Effector memory CD8-positive, alpha-beta T cell (primary cell): ENCODE measurements at regions not wholly inside any gene's neighbourhood (a gene's known extent, or its start where the extent isn't known, plus 50 kb on each side); places are given as distances from the start of the nearest gene placed in this dataset.

ENCODE experiments used
- ATAC-seq: fragments of 150-1000 bp; cut with Tn5 transposase; replicated peaks from 2 replicates; pipeline ENCODE4 v1.10.0; 2021; ENCODE audit warnings: mild to moderate bottlenecking, moderate library complexity
- DNase-seq, 3 experiments: peaks; one replicate each; pipeline ENCODE4 v3.0.0; 2021
- H3K27ac Mint-ChIP-seq, 2 donors: one replicate each; pipeline ENCODE4 v1.8.0; 2022; ENCODE audit warnings: mild to moderate bottlenecking in 2 of 2, mixed read lengths in 2 of 2, moderate library complexity in 2 of 2
- H3K27me3 Mint-ChIP-seq, 2 donors: one replicate each; pipeline ENCODE4 v1.8.0; 2022; ENCODE audit warnings: mixed read lengths in 2 of 2
- H3K36me3 Mint-ChIP-seq: one replicate; pipeline ENCODE4 v1.8.0; 2022; ENCODE audit warnings: mild to moderate bottlenecking, moderate library complexity, mixed read lengths; ENCODE audit not compliant: insufficient read depth
- H3K4me1 Mint-ChIP-seq, 2 donors: one replicate each; pipeline ENCODE4 v1.8.0; 2022; ENCODE audit warnings: low read depth in 2 of 2, mixed read lengths in 2 of 2
- H3K4me3 Mint-ChIP-seq, 2 donors: one replicate each; pipeline ENCODE4 v1.8.0; 2022; ENCODE audit warnings: mild to moderate bottlenecking in 2 of 2, mixed read lengths in 2 of 2, moderate library complexity in 2 of 2
- H3K9me3 Mint-ChIP-seq, 2 donors: one replicate each; pipeline ENCODE4 v1.8.0; 2022; ENCODE audit warnings: mixed read lengths in 2 of 2

GRCh38 chr1:58143972-58144697 is 402.4 kb downstream of the OMA1 start:
- DNase-seq (no peak), ATAC-seq (no peak)
- H3K36me3 Mint-ChIP-seq = peaks cover 2% of the 10 kb centered on the region
- no peak overlapping the region for H3K27ac Mint-ChIP-seq
- H3K27me3 Mint-ChIP-seq = no peaks in the 10 kb centered on the region
- no peaks in the 10 kb centered on the region for H3K9me3 Mint-ChIP-seq
- no peak overlapping the region for H3K4me3 Mint-ChIP-seq
- H3K4me1 Mint-ChIP-seq = no peaks in the 10 kb centered on the region

- ATAC-seq = no peak
These were observed 410.1 kb downstream of the OMA1 start for GRCh38 chr1:58136387-58136786.

GRCh38 chr1:58135821-58136321 is 410.7 kb downstream of the OMA1 start:
- DNase-seq = no peak
- Mint-ChIP-seq H3K9me3 (peaks cover 8 to 16% of the 10 kb centered on the region in 2 donors), H3K36me3 (no peaks in the 10 kb centered on the region), H3K4me3 (no peak overlapping the region), H3K27me3 (peaks cover 0 to 9% of the 10 kb centered on the region in 2 donors), H3K4me1 (no peaks in the 10 kb centered on the region), H3K27ac (no peak overlapping the region)
- no peak for ATAC-seq

More at GRCh38 chr1:58136387-58136786, 410.1 kb downstream of the OMA1 start:
- Mint-ChIP-seq H3K27me3 (peaks cover 0 to 9% of the 10 kb centered on the region in 2 donors), H3K4me3 (no peak overlapping the region), H3K27ac (no peak overlapping the region), H3K4me1 (no peaks in the 10 kb centered on the region), H3K36me3 (no peaks in the 10 kb centered on the region), H3K9me3 (peaks cover 8 to 16% of the 10 kb centered on the region in 2 donors)
- no peak for DNase-seq

- no peaks in the 10 kb centered on the region for H3K36me3 Mint-ChIP-seq
- H3K4me3 Mint-ChIP-seq = no peak overlapping the region
- H3K27ac Mint-ChIP-seq = no peak overlapping the region
- H3K27me3 Mint-ChIP-seq = peaks cover 0 to 9% of the 10 kb centered on the region in 2 donors
- no peaks in the 10 kb centered on the region for H3K4me1 Mint-ChIP-seq
- peaks cover 7 to 12% of the 10 kb centered on the region in 2 donors for H3K9me3 Mint-ChIP-seq
- no peak for DNase-seq
- ATAC-seq = no peak
These were observed 413.0 kb downstream of the OMA1 start for GRCh38 chr1:58133562-58133961.

- DNase-seq (no peak), ATAC-seq (no peak)
- no peaks in the 10 kb centered on the region for H3K36me3 Mint-ChIP-seq
- H3K4me3 Mint-ChIP-seq = no peak overlapping the region
- H3K27ac Mint-ChIP-seq = no peak overlapping the region
- peaks cover 0 to 3% of the 10 kb centered on the region in 2 donors for H3K9me3 Mint-ChIP-seq
- no peaks in the 10 kb centered on the region for H3K27me3 Mint-ChIP-seq
- H3K4me1 Mint-ChIP-seq = no peaks in the 10 kb centered on the region
These were observed 423.5 kb downstream of the OMA1 start for GRCh38 chr1:58123051-58123450.

GRCh38 chr1:58119971-58120370 is 426.6 kb downstream of the OMA1 start:
- peaks cover 2% of the 10 kb centered on the region for H3K36me3 Mint-ChIP-seq
- H3K9me3 Mint-ChIP-seq = peaks cover 0 to 3% of the 10 kb centered on the region in 2 donors
- H3K4me3 Mint-ChIP-seq = no peak overlapping the region
- DNase-seq (no peak), ATAC-seq (no peak)
- H3K27me3 Mint-ChIP-seq = no peaks in the 10 kb centered on the region
- no peaks in the 10 kb centered on the region for H3K4me1 Mint-ChIP-seq
- no peak overlapping the region for H3K27ac Mint-ChIP-seq

GRCh38 chr1:58116284-58116683 is 430.2 kb downstream of the OMA1 start:
- peaks cover 5 to 9% of the 10 kb centered on the region in 2 donors for H3K9me3 Mint-ChIP-seq
- no peaks in the 10 kb centered on the region for H3K4me1 Mint-ChIP-seq
- DNase-seq (no peak), ATAC-seq (no peak)
- no peak overlapping the region for H3K4me3 Mint-ChIP-seq
- H3K36me3 Mint-ChIP-seq = peaks cover 2% of the 10 kb centered on the region
- no peak overlapping the region for H3K27ac Mint-ChIP-seq
- peaks cover 12 to 14% of the 10 kb centered on the region in 2 donors for H3K27me3 Mint-ChIP-seq

GRCh38 chr1:58109646-58110200 is 436.8 kb downstream of the OMA1 start:
- DNase-seq (no peak), ATAC-seq (no peak)
- H3K36me3 Mint-ChIP-seq = no peaks in the 10 kb centered on the region
- no peaks in the 10 kb centered on the region for H3K4me1 Mint-ChIP-seq
- no peak overlapping the region for H3K4me3 Mint-ChIP-seq
- peaks cover 5 to 9% of the 10 kb centered on the region in 2 donors for H3K9me3 Mint-ChIP-seq
- no peak overlapping the region for H3K27ac Mint-ChIP-seq
- peaks cover 14 to 20% of the 10 kb centered on the region in 2 donors for H3K27me3 Mint-ChIP-seq

- no peak for ATAC-seq
- H3K4me3 Mint-ChIP-seq = no peak overlapping the region
- DNase-seq = no peak
- no peaks in the 10 kb centered on the region for H3K4me1 Mint-ChIP-seq
- no peaks in the 10 kb centered on the region for H3K36me3 Mint-ChIP-seq
- peaks cover 5 to 9% of the 10 kb centered on the region in 2 donors for H3K9me3 Mint-ChIP-seq
- peaks cover 14 to 20% of the 10 kb centered on the region in 2 donors for H3K27me3 Mint-ChIP-seq
- H3K27ac Mint-ChIP-seq = no peak overlapping the region
These were observed 437.7 kb downstream of the OMA1 start for GRCh38 chr1:58108783-58109182.

GRCh38 chr1:58107943-58108342 is 438.6 kb downstream of the OMA1 start:
- no peak overlapping the region for H3K27ac Mint-ChIP-seq
- no peaks in the 10 kb centered on the region for H3K36me3 Mint-ChIP-seq
- no peak for DNase-seq

GRCh38 chr1:58104960-58105359 is 441.6 kb downstream of the OMA1 start:
- Mint-ChIP-seq H3K36me3 (no peaks in the 10 kb centered on the region), H3K9me3 (no peaks in the 10 kb centered on the region), H3K27ac (no peak overlapping the region), H3K4me1 (no peaks in the 10 kb centered on the region), H3K27me3 (peaks cover 0 to 8% of the 10 kb centered on the region in 2 donors), H3K4me3 (no peak overlapping the region)
- no peak for ATAC-seq
- DNase-seq = no peak

More at GRCh38 chr1:58107943-58108342, 438.6 kb downstream of the OMA1 start:
- ATAC-seq = no peak
- peaks cover 7 to 12% of the 10 kb centered on the region in 2 donors for H3K27me3 Mint-ChIP-seq
- peaks cover 2 to 4% of the 10 kb centered on the region in 2 donors for H3K9me3 Mint-ChIP-seq
- no peak overlapping the region for H3K4me3 Mint-ChIP-seq
- H3K4me1 Mint-ChIP-seq = no peaks in the 10 kb centered on the region

GRCh38 chr1:58096714-58097113 is 449.8 kb downstream of the OMA1 start:
- H3K4me1 Mint-ChIP-seq = no peaks in the 10 kb centered on the region
- H3K9me3 Mint-ChIP-seq = no peaks in the 10 kb centered on the region
- no peak overlapping the region for H3K4me3 Mint-ChIP-seq
- H3K36me3 Mint-ChIP-seq = no peaks in the 10 kb centered on the region
- no peak overlapping the region for H3K27ac Mint-ChIP-seq
- DNase-seq (no peak), ATAC-seq (no peak)
- H3K27me3 Mint-ChIP-seq = peaks cover 0 to 8% of the 10 kb centered on the region in 2 donors

GRCh38 chr1:58095183-58095582 is 451.3 kb downstream of the OMA1 start:
- ATAC-seq (no peak), DNase-seq (no peak)
- H3K36me3 Mint-ChIP-seq = no peaks in the 10 kb centered on the region
- no peak overlapping the region for H3K27ac Mint-ChIP-seq
- H3K27me3 Mint-ChIP-seq = peaks cover 0 to 8% of the 10 kb centered on the region in 2 donors
- H3K4me3 Mint-ChIP-seq = no peak overlapping the region
- no peaks in the 10 kb centered on the region for H3K4me1 Mint-ChIP-seq
- no peaks in the 10 kb centered on the region for H3K9me3 Mint-ChIP-seq

- Mint-ChIP-seq H3K4me1 (no peaks in the 10 kb centered on the region), H3K27ac (no peak overlapping the region), H3K36me3 (no peaks in the 10 kb centered on the region), H3K27me3 (peaks cover 3 to 8% of the 10 kb centered on the region in 2 donors), H3K9me3 (no peaks in the 10 kb centered on the region), H3K4me3 (no peak overlapping the region)
- no peak for ATAC-seq
- no peak for DNase-seq
These were observed 452.3 kb downstream of the OMA1 start for GRCh38 chr1:58094221-58094620.
